ENCODE measurements at regions not wholly inside any gene's neighbourhood (a gene's known extent, or its start where the extent isn't known, plus 50 kb on each side); places are given as distances from the start of the nearest gene placed in this dataset.

- Histone ChIP-seq H3K4me3 (no peak overlapping the region), H3K9me3 (no peaks in the 10 kb centered on the region), H3K27me3 (no peaks in the 10 kb centered on the region), H3K4me1 (no peaks in the 10 kb centered on the region), H3K27ac (no peak overlapping the region), H3K36me3 (no peaks in the 10 kb centered on the region)
- TF ChIP-seq POLR2A (IDR thresholded peaks at IDR 0.05) (no peak), CTCF (IDR thresholded peaks at IDR 0.05 in 4 of 5, conservative IDR thresholded peaks at IDR 0.05 in 1 of 5) (no peak)
- in situ Hi-C loops (cut with MboI; ENCODE audit: low sequenced_read_pairs in 4 of 4), result no loop called here
- ATAC-seq (no peak), DNase-seq (no peak)
- intact Hi-C loops (cut with DNase I; ENCODE audit: low total_unique reads), result no loop called here
Measured at GRCh38 chr2:52222128-52222527, 1190.2 kb upstream of the NRXN1 start.

- intact Hi-C loops (cut with DNase I; ENCODE audit: low total_unique reads) (no loop called here), in situ Hi-C loops (cut with MboI; ENCODE audit: low sequenced_read_pairs in 4 of 4) (no loop called here)
- no peaks in the 10 kb centered on the region for H3K27me3 ChIP-seq
- H3K36me3 ChIP-seq, result no peaks in the 10 kb centered on the region
- ATAC-seq (no peak), DNase-seq (no peak)
- no peaks in the 10 kb centered on the region for H3K4me1 ChIP-seq
- no peak overlapping the region for H3K4me3 ChIP-seq
- TF ChIP-seq CTCF (IDR thresholded peaks at IDR 0.05 in 4 of 5, conservative IDR thresholded peaks at IDR 0.05 in 1 of 5) (no peak), POLR2A (IDR thresholded peaks at IDR 0.05) (no peak)
- H3K9me3 ChIP-seq, result no peaks in the 10 kb centered on the region
- H3K27ac ChIP-seq, result no peak overlapping the region
Measured at GRCh38 chr2:52220393-52220792, 1188.5 kb upstream of the NRXN1 start.

- in situ Hi-C loops (cut with MboI; ENCODE audit: low sequenced_read_pairs in 4 of 4) (no loop called here), intact Hi-C loops (cut with DNase I; ENCODE audit: low total_unique reads) (no loop called here)
- DNase-seq (no peak), ATAC-seq (no peak)
- no peak for TF ChIP-seq POLR2A (IDR thresholded peaks at IDR 0.05)
- Histone ChIP-seq H3K27ac (no peak overlapping the region), H3K4me1 (no peaks in the 10 kb centered on the region), H3K9me3 (no peaks in the 10 kb centered on the region), H3K27me3 (no peaks in the 10 kb centered on the region), H3K4me3 (no peak overlapping the region), H3K36me3 (no peaks in the 10 kb centered on the region)
Measured at GRCh38 chr2:52210611-52211010, 1178.7 kb upstream of the NRXN1 start.

GRCh38 chr2:52210161-52210560 is 1178.2 kb upstream of the NRXN1 start:
- Histone ChIP-seq H3K9me3 (no peaks in the 10 kb centered on the region), H3K27me3 (no peaks in the 10 kb centered on the region), H3K27ac (no peak overlapping the region), H3K4me3 (no peak overlapping the region), H3K36me3 (no peaks in the 10 kb centered on the region), H3K4me1 (no peaks in the 10 kb centered on the region)
- TF ChIP-seq POLR2A (IDR thresholded peaks at IDR 0.05) (no peak), CTCF (IDR thresholded peaks at IDR 0.05 in 4 of 5, conservative IDR thresholded peaks at IDR 0.05 in 1 of 5) (no peak)
- in situ Hi-C loops (cut with MboI; ENCODE audit: low sequenced_read_pairs in 4 of 4), result no loop called here
- ATAC-seq (no peak), DNase-seq (no peak)
- intact Hi-C loops (cut with DNase I; ENCODE audit: low total_unique reads), result no loop called here

- DNase-seq (no peak), ATAC-seq (no peak)
- intact Hi-C loops (cut with DNase I; ENCODE audit: low total_unique reads) (no loop called here), in situ Hi-C loops (cut with MboI; ENCODE audit: low sequenced_read_pairs in 4 of 4) (no loop called here)
- Histone ChIP-seq H3K9me3 (no peaks in the 10 kb centered on the region), H3K4me1 (no peaks in the 10 kb centered on the region), H3K27me3 (no peaks in the 10 kb centered on the region), H3K27ac (no peak overlapping the region), H3K36me3 (no peaks in the 10 kb centered on the region), H3K4me3 (no peak overlapping the region)
- TF ChIP-seq CTCF (IDR thresholded peaks at IDR 0.05 in 4 of 5, conservative IDR thresholded peaks at IDR 0.05 in 1 of 5) (no peak), POLR2A (IDR thresholded peaks at IDR 0.05) (no peak)
Measured at GRCh38 chr2:52194342-52194741, 1162.4 kb upstream of the NRXN1 start.

Data from gastrocnemius medialis (tissue), 4 donors.